Loucy (cell line): ENCODE measurements at regions not wholly inside any gene's neighbourhood (a gene's known extent, or its start where the extent isn't known, plus 50 kb on each side); places are given as distances from the start of the nearest gene placed in this dataset.

ENCODE experiments used
- H2AFZ ChIP-seq: fragments of 200-600 bp; sonication (generic); 2 replicates; pipeline ENCODE4 v1.6.0; 2016; ENCODE audit warnings: antibody characterized with exemption, mild to moderate bottlenecking, low read length, moderate library complexity
- H3F3A ChIP-seq: fragments of 200-600 bp; 2 replicates; pipeline ENCODE4 v1.6.0; 2016; ENCODE audit warnings: antibody characterized with exemption, low read depth, mild to moderate bottlenecking
- H3K27me3 ChIP-seq: fragments of 200-600 bp; sonication (generic); 2 replicates; pipeline ENCODE4 v1.6.1; 2014; ENCODE audit warnings: low read length, mild to moderate bottlenecking; ENCODE audit not compliant: insufficient read depth, poor library complexity, severe bottlenecking
- H3K36me3 ChIP-seq: fragments of 200-600 bp; sonication (generic); 2 replicates; pipeline ENCODE4 v1.6.1; 2016; ENCODE audit warnings: low read length; ENCODE audit not compliant: insufficient read depth
- H3K4me1 ChIP-seq: fragments of 200-600 bp; sonication (generic); 2 replicates; pipeline ENCODE4 v1.5.1; 2014; ENCODE audit warnings: low read length, mild to moderate bottlenecking; ENCODE audit not compliant: insufficient read depth, poor library complexity, severe bottlenecking
- H3K4me2 ChIP-seq: fragments of 200-600 bp; sonication (generic); 2 replicates; pipeline ENCODE4 v1.6.0; 2014; ENCODE audit warnings: antibody characterized with exemption, low read length, low read depth, mild to moderate bottlenecking; ENCODE audit not compliant: poor library complexity, severe bottlenecking
- H3K4me3 ChIP-seq: fragments of 200-600 bp; sonication (generic); 2 replicates; pipeline ENCODE4 v1.5.1; 2014; ENCODE audit warnings: low read length, mild to moderate bottlenecking, mixed read lengths; ENCODE audit not compliant: poor library complexity, severe bottlenecking
- H3K79me2 ChIP-seq: fragments of 200-600 bp; sonication (generic); 2 replicates; pipeline ENCODE4 v1.6.1; 2014; ENCODE audit warnings: low read length; ENCODE audit not compliant: insufficient read depth
- H3K9ac ChIP-seq: fragments of 200-600 bp; sonication (generic); 2 replicates; pipeline ENCODE4 v1.6.0; 2014; ENCODE audit warnings: mild to moderate bottlenecking, low read depth, low read length, moderate library complexity; ENCODE audit not compliant: poor library complexity, severe bottlenecking
- H3K9me2 ChIP-seq: fragments of 200-600 bp; sonication (generic); replicated peaks from 2 replicates; pipeline ENCODE4 v1.6.1; 2016; ENCODE audit warnings: low read depth, low read length, mixed read lengths
- H3K9me3 ChIP-seq: fragments of 200-600 bp; sonication (generic); 2 replicates; pipeline ENCODE4 v1.6.1; 2014; ENCODE audit warnings: mild to moderate bottlenecking, antibody characterized with exemption, low read length, low read depth; ENCODE audit not compliant: insufficient read depth
- H4K20me1 ChIP-seq: fragments of 200-600 bp; sonication (generic); 2 replicates; pipeline ENCODE4 v1.6.0; 2014; ENCODE audit warnings: antibody characterized with exemption, low read length, mild to moderate bottlenecking; ENCODE audit not compliant: insufficient read depth, poor library complexity, severe bottlenecking
- EZH2phosphoT487 ChIP-seq: fragments of 200-600 bp; IDR thresholded peaks from 2 replicates; pipeline ENCODE4 v1.6.1; 2018; ENCODE audit warnings: antibody characterized with exemption, mild to moderate bottlenecking, moderate library complexity, borderline replicate concordance
- TF ChIP-seq, protein P1 (sequence below): fragments of 200-600 bp; sonication (generic); conservative IDR thresholded peaks from 2 replicates; pipeline ENCODE4 v1.5.1; 2014; ENCODE audit warnings: mild to moderate bottlenecking, antibody characterized with exemption, low read length

DNA sequence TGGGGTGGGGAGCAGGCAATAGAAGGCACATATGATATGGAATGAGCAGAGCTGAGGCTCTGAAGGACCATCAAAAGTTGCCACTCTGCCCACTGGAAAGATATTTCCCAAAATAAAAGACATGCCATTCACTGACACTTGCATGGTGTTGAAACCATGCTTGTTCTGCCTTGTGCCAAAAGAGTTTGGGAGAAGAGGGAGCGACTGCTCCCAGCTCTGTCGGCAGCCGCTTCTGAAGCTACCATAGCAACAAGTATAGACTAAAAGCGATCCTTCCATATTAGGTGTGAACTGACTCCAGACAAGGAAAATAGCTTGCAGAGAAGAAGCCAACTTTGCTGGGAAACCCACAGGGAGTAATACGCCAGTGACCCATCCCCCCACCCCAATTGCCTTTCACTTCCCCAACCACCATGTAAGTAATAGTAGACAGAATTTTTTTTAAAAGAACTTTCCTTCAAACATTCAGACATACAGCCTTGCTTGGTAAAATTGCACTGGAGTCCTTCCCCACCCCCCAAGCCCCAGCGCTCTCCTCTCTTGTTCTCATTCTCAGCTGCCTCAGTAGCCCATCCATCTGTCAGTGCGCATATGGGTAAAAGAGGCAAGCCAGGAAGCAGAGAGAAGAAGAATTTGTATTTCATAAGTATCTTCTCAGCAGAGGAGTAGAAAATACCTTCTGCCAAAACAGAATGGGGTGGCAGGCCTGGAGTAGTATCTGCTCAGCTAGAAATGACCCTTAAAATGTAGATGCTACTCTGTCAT lies 263.7 kb downstream of the OMA1 start:
- Histone ChIP-seq H3F3A (no peaks in the 10 kb centered on the region), H4K20me1 (no peaks in the 10 kb centered on the region), H3K9ac (no peak overlapping the region), H3K4me3 (no peak overlapping the region), H3K36me3 (no peaks in the 10 kb centered on the region), H3K9me2 (no peaks in the 10 kb centered on the region), H3K4me1 (no peaks in the 10 kb centered on the region), H3K4me2 (no peak overlapping the region), H2AFZ (no peak overlapping the region), H3K79me2 (no peaks in the 10 kb centered on the region), H3K27me3 (no peaks in the 10 kb centered on the region), H3K9me3 (no peaks in the 10 kb centered on the region)
- TF ChIP-seq, protein P1, sequence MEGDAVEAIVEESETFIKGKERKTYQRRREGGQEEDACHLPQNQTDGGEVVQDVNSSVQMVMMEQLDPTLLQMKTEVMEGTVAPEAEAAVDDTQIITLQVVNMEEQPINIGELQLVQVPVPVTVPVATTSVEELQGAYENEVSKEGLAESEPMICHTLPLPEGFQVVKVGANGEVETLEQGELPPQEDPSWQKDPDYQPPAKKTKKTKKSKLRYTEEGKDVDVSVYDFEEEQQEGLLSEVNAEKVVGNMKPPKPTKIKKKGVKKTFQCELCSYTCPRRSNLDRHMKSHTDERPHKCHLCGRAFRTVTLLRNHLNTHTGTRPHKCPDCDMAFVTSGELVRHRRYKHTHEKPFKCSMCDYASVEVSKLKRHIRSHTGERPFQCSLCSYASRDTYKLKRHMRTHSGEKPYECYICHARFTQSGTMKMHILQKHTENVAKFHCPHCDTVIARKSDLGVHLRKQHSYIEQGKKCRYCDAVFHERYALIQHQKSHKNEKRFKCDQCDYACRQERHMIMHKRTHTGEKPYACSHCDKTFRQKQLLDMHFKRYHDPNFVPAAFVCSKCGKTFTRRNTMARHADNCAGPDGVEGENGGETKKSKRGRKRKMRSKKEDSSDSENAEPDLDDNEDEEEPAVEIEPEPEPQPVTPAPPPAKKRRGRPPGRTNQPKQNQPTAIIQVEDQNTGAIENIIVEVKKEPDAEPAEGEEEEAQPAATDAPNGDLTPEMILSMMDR = no peak
- TF ChIP-seq EZH2phosphoT487 = no peak

DNA sequence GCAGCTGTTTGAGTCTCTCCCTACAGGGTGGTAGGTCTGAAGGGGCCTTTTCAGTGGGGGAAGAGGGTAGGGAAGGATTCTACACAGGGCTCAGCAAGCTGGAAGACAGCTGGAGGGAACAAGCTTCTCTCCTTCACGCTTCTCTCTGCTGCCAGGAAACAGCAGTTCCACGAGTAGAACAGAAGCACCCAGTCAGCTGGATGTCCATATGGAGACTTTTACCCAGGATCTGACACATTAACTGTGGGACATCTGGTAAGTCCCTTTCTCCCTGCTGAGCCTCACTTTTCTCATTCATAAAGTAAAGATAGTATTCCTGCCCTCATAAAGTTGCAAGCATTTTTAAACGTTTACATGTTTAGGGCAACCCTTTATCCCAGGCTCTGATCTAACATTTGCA lies 280.3 kb downstream of the OMA1 start:
- H3K27me3 ChIP-seq = no peaks in the 10 kb centered on the region
- no peak overlapping the region for H3K9ac ChIP-seq
- H3K9me3 ChIP-seq = no peaks in the 10 kb centered on the region
- H3K9me2 ChIP-seq = 0 out of 2 replicates have a peak, but pooled peaks cover 3% of the 10 kb centered on the region
- H3K4me2 ChIP-seq = no peak overlapping the region
- TF ChIP-seq, protein P1 = no peak
- TF ChIP-seq EZH2phosphoT487 = no peak
- H3K36me3 ChIP-seq = no peaks in the 10 kb centered on the region
- no peaks in the 10 kb centered on the region for H3K79me2 ChIP-seq
- H3F3A ChIP-seq = no peaks in the 10 kb centered on the region
- H3K4me3 ChIP-seq = no peak overlapping the region
- no peaks in the 10 kb centered on the region for H3K4me1 ChIP-seq
- H4K20me1 ChIP-seq = no peaks in the 10 kb centered on the region
- no peak overlapping the region for H2AFZ ChIP-seq

DNA sequence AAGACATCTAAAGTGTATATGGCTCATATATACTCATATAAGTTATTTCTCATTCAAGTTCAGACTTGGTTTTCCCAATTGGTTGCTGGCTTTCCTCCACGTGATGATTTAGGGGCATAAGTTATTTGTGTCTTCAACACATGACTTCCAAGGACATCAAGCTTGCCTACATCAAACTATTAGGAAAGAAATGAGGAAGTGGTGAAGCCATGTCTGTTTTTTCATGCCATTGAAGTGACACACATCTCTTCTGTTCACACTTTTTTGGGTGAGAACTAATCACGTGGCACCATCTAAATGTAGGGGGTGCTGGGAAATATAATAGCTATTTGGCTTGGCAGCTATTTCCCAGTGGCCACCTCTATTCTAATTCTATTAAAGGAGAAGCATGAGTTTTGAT lies 282.1 kb downstream of the OMA1 start:
- Histone ChIP-seq H3K36me3 (no peaks in the 10 kb centered on the region), H3K4me3 (no peak overlapping the region), H3K9ac (no peak overlapping the region), H3K27me3 (no peaks in the 10 kb centered on the region), H2AFZ (no peak overlapping the region), H3F3A (no peaks in the 10 kb centered on the region), H3K9me3 (no peaks in the 10 kb centered on the region), H4K20me1 (no peaks in the 10 kb centered on the region), H3K9me2 (0 out of 2 replicates have a peak, but pooled peaks cover 3% of the 10 kb centered on the region), H3K4me2 (no peak overlapping the region), H3K79me2 (no peaks in the 10 kb centered on the region), H3K4me1 (no peaks in the 10 kb centered on the region)
- TF ChIP-seq, protein P1 = no peak
- TF ChIP-seq EZH2phosphoT487 = no peak
